ENCODE measurements at regions not wholly inside any gene's neighbourhood (a gene's known extent, or its start where the extent isn't known, plus 50 kb on each side); places are given as distances from the start of the nearest gene placed in this dataset.

DNA sequence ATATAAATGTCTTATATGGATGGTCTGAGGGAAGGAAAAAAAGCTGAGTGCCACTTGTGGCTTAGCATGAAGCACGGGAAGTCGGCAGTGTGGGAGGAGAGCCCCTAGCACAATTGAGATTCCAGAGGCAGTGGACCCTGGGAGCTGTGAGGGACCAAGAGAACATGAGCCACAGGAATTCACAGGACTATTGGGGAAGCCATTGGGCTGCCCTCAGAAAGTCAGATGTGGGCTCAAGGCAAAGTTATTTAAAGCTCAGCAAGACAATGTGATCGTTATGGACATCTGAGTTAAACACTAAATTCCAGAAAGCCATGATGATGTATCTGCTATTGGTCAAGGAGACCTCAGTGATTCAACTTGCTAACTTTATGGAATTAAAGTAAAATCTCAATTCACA, 380.8 kb upstream of the IL12A start:
- DNase-seq (ENCODE audit: low spot score): no peak

DNA sequence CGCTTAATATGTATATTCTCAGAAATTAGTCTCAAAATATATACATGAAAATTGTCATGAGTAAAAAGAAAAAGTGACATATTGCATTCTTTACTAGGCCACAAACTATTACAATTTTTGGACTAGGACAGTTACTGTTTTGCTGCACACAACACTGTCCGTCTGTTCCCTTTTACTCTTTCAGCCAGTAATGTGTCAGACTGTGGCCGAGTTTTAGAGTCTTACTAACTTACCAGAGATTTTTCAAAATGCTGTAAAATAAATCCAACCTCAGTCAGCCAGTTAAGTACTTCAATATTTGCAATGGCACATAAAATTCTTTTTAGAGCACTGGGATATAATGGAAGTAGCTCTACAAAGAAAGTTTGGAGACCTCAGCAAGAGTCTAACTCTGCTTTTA, 380.3 kb upstream of the IL12A start:
- DNase-seq (ENCODE audit: low spot score): no peak

DNA sequence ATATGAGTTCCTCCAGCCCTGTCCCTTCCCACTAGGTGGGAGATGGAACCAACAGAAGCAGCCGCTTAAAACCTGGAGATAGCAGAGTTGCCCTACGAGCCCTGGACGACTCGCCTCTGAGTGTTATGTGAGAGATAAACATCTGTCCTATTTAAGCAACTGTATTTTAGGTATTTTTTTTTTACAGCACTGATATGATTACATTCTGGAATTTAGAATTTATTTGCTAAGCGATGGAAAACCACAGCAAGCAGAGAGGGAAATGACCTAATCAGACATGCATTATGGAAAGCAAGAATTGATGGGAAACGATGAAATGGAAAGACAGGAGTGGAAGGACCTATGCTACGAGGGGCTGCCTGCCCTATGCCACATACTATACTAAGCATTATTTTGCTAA, 379.0 kb upstream of the IL12A start:
- DNase-seq (ENCODE audit: low spot score): no peak

DNA sequence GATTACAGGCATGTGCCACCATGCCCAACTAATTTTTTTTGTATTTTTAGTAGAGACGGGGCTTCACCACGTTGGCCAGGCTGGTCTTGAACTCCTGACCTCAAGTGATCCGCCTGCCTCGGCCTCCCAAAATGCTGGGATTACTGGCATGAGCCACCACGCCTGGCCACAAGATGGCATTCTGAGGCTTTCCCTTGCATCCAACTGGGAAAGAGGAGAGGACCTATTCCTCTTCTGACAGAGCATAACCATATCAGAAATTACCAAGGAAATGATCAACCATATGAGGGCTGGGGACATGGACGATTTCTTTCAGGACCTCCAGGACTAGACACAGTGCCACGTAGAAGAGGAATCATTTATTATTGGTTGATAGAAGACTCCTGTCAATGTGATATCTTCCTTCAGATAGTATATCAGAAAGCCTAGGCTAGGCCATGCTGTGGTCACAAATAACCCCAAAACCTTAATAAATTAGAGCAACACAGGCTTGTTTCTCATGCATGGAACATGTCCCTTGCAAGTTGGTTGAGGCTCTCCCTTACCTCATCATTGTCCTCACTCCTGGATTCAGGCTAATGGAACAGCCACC, 372.3 kb upstream of the IL12A start:
- DNase-seq (ENCODE audit: low spot score): no peak

DNA sequence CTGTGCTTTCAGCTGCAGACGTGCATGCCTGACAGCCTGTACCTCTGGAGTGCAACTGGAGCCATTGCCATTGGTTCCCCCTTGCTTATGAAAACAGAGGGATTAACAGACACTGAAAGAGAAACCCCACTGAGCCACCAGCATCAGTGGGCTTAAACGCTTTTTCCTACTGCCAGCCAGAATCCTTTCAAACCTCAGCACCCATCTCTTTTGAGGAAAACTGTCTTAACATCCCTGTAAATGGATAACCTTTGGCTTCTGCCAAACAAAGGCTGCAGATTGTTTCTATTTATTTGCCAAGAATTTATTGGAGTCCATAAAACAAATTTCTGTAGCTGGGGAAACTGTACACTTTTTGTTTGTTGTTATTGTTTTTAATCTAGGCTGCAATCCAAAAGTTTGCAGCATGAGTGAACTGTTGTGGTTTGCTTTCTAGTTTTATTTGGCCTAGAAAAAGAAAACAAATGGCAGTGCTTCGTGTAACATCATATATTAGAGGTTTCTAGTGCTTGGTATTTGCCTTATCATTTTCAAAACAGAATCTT, 369.2 kb upstream of the IL12A start:
- no peak for DNase-seq (ENCODE audit: low spot score)

DNA sequence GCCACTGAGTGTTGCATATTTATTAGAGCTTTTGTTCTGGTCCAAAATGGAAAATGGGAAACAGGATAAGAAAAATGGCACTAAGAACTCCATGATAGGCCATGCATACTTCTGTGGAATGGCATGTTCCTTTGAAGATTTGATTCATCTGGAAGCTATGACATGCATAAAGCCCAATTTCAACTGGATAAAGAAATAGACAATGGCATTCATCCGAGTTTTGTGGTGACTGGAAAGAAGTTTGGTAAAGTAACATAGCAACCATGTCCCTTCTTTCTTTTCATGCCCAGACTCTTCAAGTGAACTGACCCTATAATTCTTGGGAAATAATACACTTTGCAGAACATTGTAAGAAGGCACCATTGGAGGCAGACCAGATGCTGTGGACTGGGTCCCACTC, 368.4 kb upstream of the IL12A start:
- no peak for DNase-seq (ENCODE audit: low spot score)

DNA sequence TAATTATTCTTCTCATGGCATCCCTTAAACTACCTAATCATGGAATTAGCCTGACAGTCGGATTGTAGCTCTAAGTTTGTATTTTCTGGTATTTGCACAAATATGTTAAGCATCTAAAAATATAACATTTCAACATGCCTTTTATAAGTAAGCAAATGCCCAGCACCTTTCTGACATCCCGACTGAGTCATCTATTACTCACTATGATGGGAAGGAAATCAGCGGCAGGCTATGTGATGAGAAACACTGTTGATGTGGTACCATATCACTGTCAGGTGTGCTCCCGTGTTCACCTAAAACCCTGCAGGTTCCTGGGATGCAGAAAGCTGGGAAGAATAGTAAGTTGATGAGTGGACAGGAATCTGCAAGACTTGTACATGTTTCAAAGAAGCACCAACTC, 367.8 kb upstream of the IL12A start:
- no peak for DNase-seq (ENCODE audit: low spot score)

DNA sequence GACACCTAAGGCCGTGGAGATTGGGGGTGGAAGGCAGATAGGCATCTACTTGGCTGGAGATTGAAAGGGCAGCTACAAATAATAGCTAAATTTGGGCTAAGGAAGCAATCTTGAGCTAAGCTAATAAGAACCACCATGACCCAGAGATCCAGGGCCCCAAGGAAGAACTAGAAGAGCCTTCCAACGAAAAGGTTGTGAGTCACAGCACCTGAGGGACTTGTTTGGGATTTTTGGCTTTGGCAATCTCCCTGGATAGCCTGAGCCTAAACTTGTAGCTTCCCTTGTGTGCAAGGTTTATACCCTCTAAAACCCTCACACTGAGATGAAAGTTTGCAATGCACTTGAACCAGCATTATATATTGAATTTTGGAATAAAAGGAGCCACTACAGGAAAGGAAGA, 364.0 kb upstream of the IL12A start:
- DNase-seq (ENCODE audit: low spot score): no peak

DNA sequence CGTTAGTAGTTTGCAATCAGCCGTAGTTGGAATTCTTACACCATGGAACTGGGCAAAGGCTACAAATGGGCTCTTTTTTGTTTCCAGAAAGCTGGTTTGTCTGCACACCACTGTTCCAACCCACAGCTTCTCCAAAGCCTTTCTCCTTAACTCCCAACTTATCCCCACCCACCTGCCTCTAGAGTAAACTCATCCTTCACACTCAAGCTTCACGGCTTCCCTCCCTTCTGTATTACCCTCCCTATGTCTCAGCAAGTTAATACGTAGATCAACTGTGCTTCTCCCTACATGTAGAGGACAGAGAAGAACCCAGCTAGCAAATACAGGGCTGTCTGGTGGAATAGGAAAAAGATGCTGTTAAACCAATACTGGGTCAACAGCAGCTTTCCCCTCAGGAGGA, 363.0 kb upstream of the IL12A start:
- DNase-seq (ENCODE audit: low spot score): no peak

DNA sequence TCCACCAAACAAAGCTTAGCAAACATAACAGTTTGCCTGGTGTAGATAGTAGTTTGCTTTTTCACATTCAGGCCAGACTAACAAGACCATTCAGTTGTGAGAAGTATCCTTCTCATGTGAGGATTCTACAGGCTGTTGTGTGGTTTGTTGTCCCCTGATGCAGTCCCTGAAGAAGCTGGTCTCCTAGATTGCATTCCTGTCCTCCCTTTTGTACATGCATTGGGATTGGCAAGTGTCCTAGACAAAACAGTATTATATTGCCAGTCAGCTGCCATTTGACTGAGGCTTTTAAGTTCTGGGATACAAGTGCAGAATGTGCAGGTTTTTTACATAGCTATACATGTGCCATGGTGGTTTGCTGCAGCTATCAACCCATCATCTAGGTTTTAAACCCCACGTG, 362.0 kb upstream of the IL12A start:
- DNase-seq (ENCODE audit: low spot score): no peak

DNA sequence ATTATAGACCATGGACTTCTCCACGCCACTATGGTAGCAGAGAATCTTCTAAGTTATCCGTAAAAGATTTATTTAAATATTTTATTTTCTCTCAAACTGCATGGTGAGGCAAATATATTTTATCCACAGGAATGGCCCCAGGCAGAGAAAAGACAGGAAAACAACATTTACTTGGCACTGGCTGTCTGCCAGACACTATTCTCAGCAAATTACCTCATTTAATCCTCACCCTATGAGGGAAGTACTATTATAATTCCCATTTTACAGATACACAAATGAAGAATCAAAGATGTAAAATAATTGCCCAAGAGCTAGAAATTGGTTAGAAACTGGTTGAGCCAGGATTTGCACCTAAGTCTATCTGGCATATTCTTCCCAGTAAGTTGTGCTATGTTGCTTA, 361.4 kb upstream of the IL12A start:
- DNase-seq (ENCODE audit: low spot score): no peak

DNA sequence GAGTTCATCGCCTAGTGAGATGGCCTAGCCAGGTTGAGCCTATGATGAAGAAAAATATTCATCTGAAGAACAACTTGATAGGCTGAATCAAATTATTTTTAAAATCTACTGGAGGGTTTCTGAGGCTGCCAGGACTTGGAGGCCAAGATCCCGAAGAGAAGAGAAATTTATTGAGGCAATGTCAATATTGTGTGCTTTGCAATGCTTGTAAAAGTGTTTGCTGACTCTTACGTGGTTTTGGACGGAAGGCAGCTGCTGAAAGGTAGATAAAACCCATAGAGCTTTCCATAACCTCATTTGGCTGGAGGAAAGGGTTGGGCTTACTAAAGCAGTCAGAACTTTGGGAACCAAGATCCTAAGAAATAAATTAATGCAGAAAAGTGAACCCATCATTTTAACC, 361.0 kb upstream of the IL12A start:
- no peak for DNase-seq (ENCODE audit: low spot score)

DNA sequence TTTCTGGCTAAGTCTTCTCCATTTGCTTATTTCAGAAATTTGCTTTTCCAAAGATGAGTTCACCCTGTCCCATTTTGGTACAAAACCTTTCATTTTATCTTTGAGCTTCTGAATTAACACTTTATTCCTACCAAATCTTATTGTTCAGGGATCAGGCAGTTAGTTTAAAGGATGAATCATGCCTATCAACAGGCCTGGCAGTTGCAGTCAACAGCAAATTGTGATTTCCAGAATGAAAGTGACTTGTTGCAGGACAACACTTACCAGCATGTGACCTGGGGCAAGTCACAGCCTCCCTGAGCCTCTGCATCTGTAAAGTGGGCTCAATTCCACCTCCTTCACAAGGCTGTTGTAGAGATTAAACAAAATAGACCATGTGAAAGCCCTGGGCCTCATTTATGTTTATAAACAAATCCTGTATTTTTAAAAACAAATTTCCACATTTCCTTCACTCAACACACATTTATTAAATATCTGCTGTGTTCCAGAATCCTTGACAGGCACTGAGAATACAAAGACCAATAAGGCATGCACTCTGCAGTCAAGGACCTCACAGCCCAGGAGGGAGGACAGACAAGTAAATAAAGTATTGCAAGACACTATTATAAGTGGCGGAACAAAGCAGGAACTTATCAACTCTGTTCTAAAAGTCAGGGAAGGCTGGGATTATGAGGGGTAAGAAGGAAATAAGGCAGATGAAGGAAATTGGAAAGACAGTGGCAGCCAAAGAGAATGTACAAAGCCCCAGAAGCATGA, 359.1 kb upstream of the IL12A start:
- DNase-seq (ENCODE audit: low spot score): no peak

DNA sequence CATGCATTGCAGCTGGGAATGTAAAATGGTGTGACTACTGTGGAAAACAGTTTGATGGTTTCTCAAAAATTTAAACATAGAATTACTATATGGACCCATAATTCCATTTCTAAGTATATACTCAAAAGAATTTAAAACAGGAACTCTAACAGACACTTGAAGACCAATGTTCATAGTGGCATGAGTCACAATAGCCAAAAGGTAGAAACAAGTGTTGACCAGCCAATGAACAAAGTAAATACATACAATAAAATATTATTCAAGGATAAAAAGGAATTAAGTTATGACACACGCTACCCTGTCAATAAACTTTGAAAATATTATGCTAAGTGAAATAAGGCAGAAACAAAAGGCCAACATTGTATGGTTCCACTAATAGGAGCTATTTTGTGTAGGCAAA, 357.4 kb upstream of the IL12A start:
- DNase-seq (ENCODE audit: low spot score): no peak

DNA sequence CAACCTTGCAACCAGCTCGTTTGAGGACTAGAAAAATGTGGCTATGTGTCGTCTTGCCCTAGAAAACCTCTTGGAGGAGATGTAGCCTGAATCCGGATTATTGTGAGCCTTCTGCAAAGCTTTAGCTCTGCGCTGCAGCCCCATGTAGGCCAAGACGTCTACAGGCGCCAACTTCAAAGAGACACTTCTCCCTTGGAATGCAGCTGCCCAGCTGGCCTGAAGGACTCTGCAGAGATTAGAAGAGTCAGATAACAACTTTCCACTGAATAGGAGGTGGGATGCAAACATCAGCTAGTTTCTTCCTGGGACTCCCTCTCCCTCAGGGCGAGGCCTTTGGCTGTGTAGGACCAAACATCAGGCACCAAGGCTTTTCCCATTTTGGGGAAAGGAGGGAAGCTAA, 356.5 kb upstream of the IL12A start:
- no peak for DNase-seq (ENCODE audit: low spot score)

DNA sequence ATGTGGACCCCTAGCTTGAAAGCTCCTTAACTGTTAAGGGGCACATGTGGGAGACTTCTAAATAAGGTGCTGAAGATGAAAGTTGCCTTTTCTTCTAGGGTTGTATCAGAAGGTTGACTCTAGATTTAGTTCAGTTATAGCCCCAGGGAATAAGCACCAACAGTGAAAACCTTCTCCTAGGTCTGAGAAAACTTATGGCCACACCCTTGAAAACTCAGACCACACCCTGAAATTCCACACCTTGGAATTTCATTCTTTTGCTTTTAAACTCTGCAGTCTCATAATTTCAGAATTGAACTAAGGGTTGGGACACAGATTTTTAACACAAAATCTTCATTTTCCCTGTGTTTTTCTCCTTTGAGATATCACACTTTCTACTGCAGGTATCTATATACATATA, 355.8 kb upstream of the IL12A start:
- DNase-seq (ENCODE audit: low spot score): no peak

DNA sequence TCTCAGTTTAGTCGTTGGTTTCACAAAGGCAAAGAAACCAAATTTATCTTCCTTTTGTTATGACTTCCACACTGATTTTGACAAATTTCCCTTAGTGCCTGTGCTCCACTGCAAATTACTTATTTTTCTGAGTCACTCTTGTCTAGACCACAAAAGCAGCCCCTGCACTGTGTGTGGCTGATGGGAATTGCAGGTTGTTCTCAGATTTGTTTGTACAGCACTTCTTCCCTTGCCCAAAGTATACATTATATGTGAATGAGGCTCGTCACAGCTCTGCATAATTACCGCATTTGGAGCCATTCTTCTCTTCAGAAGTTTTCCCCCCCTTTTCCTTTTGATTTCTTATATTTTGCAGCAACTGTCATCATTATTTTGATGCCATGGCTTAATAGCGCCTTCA, 354.2 kb upstream of the IL12A start:
- DNase-seq (ENCODE audit: low spot score): no peak

DNA sequence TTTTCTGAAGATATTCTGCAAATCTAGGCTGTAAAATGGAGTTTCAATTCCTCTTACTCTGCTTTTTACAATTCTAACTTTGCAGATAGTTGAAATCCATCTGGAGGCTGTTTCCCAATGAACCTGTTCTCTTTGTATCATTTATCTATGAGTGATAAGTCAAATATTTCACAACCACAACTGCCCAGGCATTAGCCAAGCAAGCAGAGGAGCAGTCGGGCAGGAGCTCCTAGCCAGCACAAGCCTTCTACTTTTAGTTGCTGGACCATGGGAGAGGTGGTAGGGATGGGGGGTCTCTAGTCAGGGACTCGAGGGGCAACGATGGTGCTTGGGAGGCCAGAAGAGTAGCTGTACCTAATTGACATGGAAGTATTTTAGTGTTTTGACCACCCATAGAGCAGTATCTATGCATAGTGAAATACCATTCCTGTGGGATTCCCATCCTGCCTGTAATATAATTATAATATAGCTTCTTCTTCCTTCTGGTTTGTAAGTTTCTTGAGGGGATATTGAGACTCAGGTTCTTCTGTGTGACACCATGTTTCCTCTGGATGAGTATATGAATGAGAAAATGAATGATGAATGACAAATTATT, 353.5 kb upstream of the IL12A start:
- no peak for DNase-seq (ENCODE audit: low spot score)

DNA sequence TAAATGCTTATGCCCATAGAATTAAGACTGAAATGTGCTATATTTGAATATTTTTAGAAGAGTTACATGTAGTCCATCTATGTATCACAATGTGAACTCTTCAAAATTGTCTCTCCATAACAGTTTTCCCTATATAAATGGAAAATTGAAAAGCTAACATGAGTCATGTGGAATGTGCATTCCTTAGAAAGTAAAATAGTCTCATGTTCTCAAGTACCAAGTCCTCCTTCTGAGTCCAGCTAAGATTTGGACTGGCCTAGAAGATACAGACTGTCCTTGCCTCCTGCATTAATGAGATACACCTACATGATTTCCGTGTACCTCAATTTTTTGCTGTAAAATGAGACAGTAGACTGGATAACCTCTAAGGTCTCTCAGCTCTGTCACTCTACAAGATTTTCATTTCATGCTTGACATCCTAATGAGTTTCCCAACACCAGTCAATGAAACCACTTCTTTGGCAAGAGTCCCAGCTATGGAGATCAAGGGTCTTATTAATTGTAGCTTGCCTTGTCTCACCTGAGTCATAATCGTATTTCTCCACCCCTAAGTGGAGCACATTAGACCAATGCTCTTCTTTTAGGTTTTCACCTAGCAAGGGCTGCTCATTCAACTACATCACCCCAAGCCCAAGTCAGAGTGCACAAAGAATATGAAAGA, 350.6 kb upstream of the IL12A start:
- no peak for DNase-seq (ENCODE audit: low spot score)

DNA sequence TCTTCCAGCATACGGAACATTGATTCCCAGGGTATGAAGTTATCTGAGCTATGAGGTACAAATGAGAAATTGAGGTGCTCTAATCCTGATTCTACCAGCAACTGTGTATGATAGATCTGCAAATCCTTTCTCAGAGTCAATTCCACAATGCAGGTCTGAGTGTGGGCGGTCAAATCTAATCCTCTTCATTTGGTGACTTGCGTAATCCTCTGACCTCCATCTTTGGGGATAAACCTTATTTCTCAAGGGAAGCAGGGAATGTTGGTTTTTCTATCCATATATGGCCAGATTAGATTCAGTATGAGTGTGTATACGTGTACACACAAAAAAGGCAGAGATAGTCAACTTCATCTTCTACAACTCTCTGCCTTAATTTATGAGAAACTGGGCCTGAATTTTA, 348.4 kb upstream of the IL12A start:
- no peak for DNase-seq (ENCODE audit: low spot score)

DNA sequence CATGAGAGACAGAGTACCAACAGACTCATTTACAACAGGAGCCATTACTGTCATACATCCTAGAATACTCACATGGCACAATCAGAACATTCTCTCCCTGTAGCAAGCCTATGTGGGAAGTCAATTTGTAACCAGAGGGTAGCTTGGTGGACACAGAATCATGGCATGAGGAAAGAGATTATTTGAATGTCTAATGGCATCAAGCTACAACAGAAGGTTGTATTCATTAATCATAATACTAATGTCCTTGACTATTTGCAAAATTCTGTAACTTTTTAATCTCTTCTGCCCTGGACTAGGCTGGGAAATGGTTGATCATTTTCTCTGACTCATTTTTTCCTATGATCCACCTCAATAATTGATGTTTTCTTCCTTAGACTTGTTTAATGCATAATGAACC, 345.2 kb upstream of the IL12A start:
- no peak for DNase-seq (ENCODE audit: low spot score)

DNA sequence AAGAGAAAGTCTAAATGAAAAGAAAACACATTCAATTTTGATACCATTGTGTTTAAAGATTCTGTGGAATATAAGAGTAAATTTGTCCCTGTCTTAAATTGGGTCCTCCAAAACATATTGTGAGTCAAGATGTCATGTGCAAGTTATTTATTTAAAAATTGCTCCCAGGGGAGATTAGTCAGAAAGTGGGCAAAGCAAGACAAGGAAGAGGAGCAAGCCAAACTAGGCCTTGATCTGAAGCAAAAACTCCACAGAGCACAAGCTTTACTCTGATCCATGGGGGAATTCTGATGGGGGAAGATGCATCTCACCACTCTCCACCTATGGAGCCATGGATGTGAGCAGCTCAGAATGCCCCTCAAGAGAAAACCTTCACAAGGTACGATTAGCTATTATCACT, 342.8 kb upstream of the IL12A start:
- no peak for DNase-seq (ENCODE audit: low spot score)

DNA sequence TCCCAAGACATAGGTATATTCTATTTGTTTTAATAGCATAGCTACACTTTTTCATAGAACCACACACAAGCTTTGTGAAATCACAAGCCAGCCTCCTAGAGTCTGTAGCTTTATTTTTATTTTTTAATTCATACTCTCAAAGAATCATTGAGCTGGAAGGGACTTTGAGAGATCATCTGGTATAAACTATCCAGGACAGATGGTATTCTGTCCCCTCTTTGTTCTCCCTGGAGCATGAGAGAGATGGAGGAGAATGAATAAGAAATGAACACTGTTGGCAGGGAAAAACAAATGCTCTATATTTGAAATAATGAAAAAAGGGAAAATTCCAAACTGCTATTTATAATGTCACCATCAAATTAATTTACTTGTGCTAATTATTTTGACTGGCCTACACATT, 338.7 kb upstream of the IL12A start:
- DNase-seq (ENCODE audit: low spot score): no peak

All from SK-N-DZ (cell line).